ENCODE measurements at regions not wholly inside any gene's neighbourhood (a gene's known extent, or its start where the extent isn't known, plus 50 kb on each side); places are given as distances from the start of the nearest gene placed in this dataset.

GRCh38 chr2:12932192-12932591 lies 215.5 kb downstream of the TRIB2 start:
- TF ChIP-seq POLR2A (IDR thresholded peaks at IDR 0.05; ENCODE audit: low read length): no peak
- TF ChIP-seq CBX2 (IDR thresholded peaks at IDR 0.05; ENCODE audit: borderline replicate concordance, low read depth): no peak
- no peak for TF ChIP-seq PHF8 (IDR thresholded peaks at IDR 0.05; ENCODE audit: borderline replicate concordance, low read depth)
- TF ChIP-seq JUN (IDR thresholded peaks at IDR 0.05): no peak
- TF ChIP-seq CTCF (IDR thresholded peaks at IDR 0.05): no peak
- TF ChIP-seq ESRRA (IDR thresholded peaks at IDR 0.05; ENCODE audit: borderline replicate concordance, low read length): no peak

Data from A549 (cell line).